HepG2 (cell line): ENCODE measurements at regions not wholly inside any gene's neighbourhood (a gene's known extent, or its start where the extent isn't known, plus 50 kb on each side); places are given as distances from the start of the nearest gene placed in this dataset.

ENCODE experiments used
- ATAC-seq: fragments of 200-7000 bp; cut with Tn5 transposase; 3 replicates; pipeline ENCODE4 v1.9.1; 2020; ENCODE audit warnings: mild to moderate bottlenecking, moderate library complexity
- BruUV-seq: library from RNA; stranded (reverse); fragments of 400-500 nt; replicated peaks from 2 replicates; lab custom pipeline; 2021; lab: Mats Ljungman, UMichigan
- CTCF ChIA-PET: fragments of 300-600 bp; formaldehyde crosslinking; extraction: SDS; loops from one replicate; lab custom pipeline; 2021; ENCODE audit warnings: low total read pairs, inconsistent platforms, low intra/inter-chr PET ratio; lab: Yijun Ruan, JAX
- POLR2A ChIA-PET: fragments of 350-600 bp; sonication (Branson Sonifier 250); formaldehyde crosslinking; loops from one replicate; lab custom pipeline; 2020; ENCODE audit warnings: antibody characterized with exemption, inconsistent platforms; lab: Yijun Ruan, JAX
- DNase-seq: peaks from one replicate; pipeline ENCODE4 v3.0.0-alpha.2; 2015; ENCODE audit warnings: low spot score
- FAIRE-seq: peaks from 3 replicates; lab custom pipeline; 2011; peaks lifted over from hg19 to GRCh38; lab: Jason Lieb, UNC
- H2AFZ ChIP-seq: one replicate; pipeline ENCODE4 v1.6.1; 2011; ENCODE audit warnings: low read length, inconsistent platforms
- H3K27ac ChIP-seq: fragments of 300-600 bp; 3 replicates; pipeline ENCODE4 v1.8.0; 2011; ENCODE audit warnings: mixed run types, mild to moderate bottlenecking, mixed read lengths, low read length, inconsistent platforms; ENCODE audit not compliant: insufficient read depth; ENCODE audit errors: extremely low read length
- H3K27me3 ChIP-seq, 2 experiments: fragments of 200-600 bp in 1 of 2; 2 replicates in 1 of 2; 3 replicates in 1 of 2; pipeline versions ENCODE4 v1.6.0 to v1.8.0; 2011; ENCODE audit warnings: low read length in 2 of 2, mild to moderate bottlenecking in 2 of 2, moderate library complexity in 2 of 2, inconsistent platforms in 1 of 2; ENCODE audit not compliant: insufficient read depth in 2 of 2, control insufficient read depth in 1 of 2
- H3K36me3 ChIP-seq, 2 experiments: fragments of 200-600 bp in 1 of 2; replicated peaks in 1 of 2; 2 replicates in 1 of 2; 3 replicates in 1 of 2; pipeline versions ENCODE4 v1.5.1 to v1.8.0; 2011; ENCODE audit warnings: low read length in 2 of 2, inconsistent platforms in 1 of 2; ENCODE audit not compliant: insufficient read depth in 2 of 2, control insufficient read depth in 1 of 2
- H3K4me1 ChIP-seq: 2 replicates; pipeline ENCODE4 v1.5.1; 2012; ENCODE audit warnings: low read length, inconsistent platforms; ENCODE audit not compliant: insufficient read depth
- H3K4me2 ChIP-seq: 2 replicates; pipeline ENCODE4 v1.6.0; 2011; ENCODE audit warnings: low read depth, low read length, inconsistent platforms
- H3K4me3 ChIP-seq, 3 experiments: fragments of 200-600 bp in 1 of 3; sonication (generic), shearing (Covaris generic) in 1 of 3; replicated peaks in 1 of 3; 2 replicates each; pipeline ENCODE4 v1.5.1; 2011 to 2016; ENCODE audit warnings: low read length in 3 of 3, inconsistent platforms in 2 of 3, low read depth in 2 of 3, mild to moderate bottlenecking in 2 of 3, control low read depth in 1 of 3, mixed read lengths in 1 of 3; ENCODE audit not compliant: insufficient read depth in 1 of 3
- H3K79me2 ChIP-seq: one replicate; pipeline ENCODE4 v1.6.1; 2011; ENCODE audit warnings: low read length, inconsistent platforms; ENCODE audit not compliant: insufficient read depth
- H3K9ac ChIP-seq: 2 replicates; pipeline ENCODE4 v1.6.0; 2011; ENCODE audit warnings: mild to moderate bottlenecking, low read depth, low read length, inconsistent platforms; ENCODE audit not compliant: insufficient read depth
- H3K9me3 ChIP-seq: 2 replicates; pipeline ENCODE4 v1.5.1; 2012; ENCODE audit warnings: mild to moderate bottlenecking, low read length
- H4K20me1 ChIP-seq: 2 replicates; pipeline ENCODE4 v1.6.0; 2011; ENCODE audit warnings: inconsistent platforms, mild to moderate bottlenecking, low read length, moderate library complexity; ENCODE audit not compliant: insufficient read depth
- ISL2 ChIP-seq: sonication (generic); formaldehyde crosslinking; IDR thresholded peaks from 2 replicates; pipeline ENCODE4 v1.5.0; 2020; ENCODE audit warnings: missing genetic modification reagents
- PBX3 ChIP-seq: sonication (generic); formaldehyde crosslinking; IDR thresholded peaks from 2 replicates; pipeline ENCODE4 v1.8.1; 2023; ENCODE audit warnings: missing genetic modification reagents, inconsistent platforms, borderline replicate concordance
- PHF20 ChIP-seq: sonication (generic); formaldehyde crosslinking; IDR thresholded peaks from 2 replicates; pipeline ENCODE4 v1.5.0; 2020; ENCODE audit warnings: mild to moderate bottlenecking, missing genetic modification reagents
- ZBTB25 ChIP-seq: IDR thresholded peaks from 2 replicates; pipeline ENCODE4 v1.6.1; 2018; ENCODE audit warnings: missing genetic modification reagents
- ZFY ChIP-seq: sonication (generic); formaldehyde crosslinking; IDR thresholded peaks from 2 replicates; pipeline ENCODE4 v1.4.0; 2020; ENCODE audit warnings: missing genetic modification reagents
- ZNF629 ChIP-seq: sonication (generic); formaldehyde crosslinking; conservative IDR thresholded peaks from 2 replicates; pipeline ENCODE4 v1.5.0; 2020; ENCODE audit warnings: missing genetic modification reagents
- ZNF790 ChIP-seq: sonication (generic); formaldehyde crosslinking; IDR thresholded peaks from 2 replicates; pipeline ENCODE4 v1.8.0; 2022; ENCODE audit warnings: missing genetic modification reagents, mild to moderate bottlenecking, borderline replicate concordance
- WGBS: methylation state at CpG from one replicate; pipeline ENCODE4 v1.1.6; 2017; ENCODE audit warnings: low lambda C conversion rate; 5-methylcytosine and 5-hydroxymethylcytosine counted together
- in situ Hi-C: cut with HindIII; loops from 2 replicates; pipeline ENCODE4 v1.10.0; 2017; ENCODE audit warnings: low pct_unique_long_range_greater_than_20kb; ENCODE audit not compliant: extremely low pct_ligation_motif_present
- intact Hi-C: fragments of 100-400 bp; cut with micrococcal nuclease; formaldehyde crosslinking; loops from one replicate; pipeline ENCODE4 v1.10.0; 2022; ENCODE audit not compliant: unreplicated experiment
- TF ChIP-seq, protein P1 (sequence below): IDR thresholded peaks from 2 replicates; pipeline ENCODE4 v1.6.1; 2016; ENCODE audit warnings: mild to moderate bottlenecking

DNA sequence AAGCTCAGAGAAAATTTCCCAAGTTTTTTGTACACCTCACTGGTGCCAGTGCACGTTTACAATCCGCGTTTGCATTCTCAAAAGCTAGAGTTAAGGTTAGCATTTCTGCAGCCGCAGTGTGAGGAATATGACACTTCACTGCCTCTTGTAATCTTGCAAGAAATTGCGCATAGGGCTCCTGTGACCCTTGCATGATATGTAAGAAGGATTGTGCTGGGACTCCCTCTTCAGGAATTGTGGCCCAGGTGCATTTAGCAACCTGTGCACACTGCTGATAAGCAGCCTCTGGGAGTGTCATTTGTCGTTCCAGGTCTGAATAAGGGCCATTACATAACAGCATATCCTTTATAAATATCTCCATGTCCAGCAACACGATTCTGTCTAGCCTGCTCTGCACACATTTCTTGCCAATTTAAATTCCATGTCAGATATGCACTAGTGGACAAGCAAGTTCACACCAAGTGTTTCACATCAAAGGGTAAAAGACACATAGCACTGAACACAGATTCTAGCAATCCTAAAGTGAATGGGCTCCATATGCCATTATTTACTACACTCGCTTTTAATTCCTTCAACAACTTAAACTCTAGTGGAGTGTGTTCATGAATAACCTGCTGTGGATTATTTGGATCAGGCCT, 69.2 kb upstream of the INCENP start (continued):
- no peak for TF ChIP-seq ZBTB25 (CRISPR knock-in tag)
- TF ChIP-seq ZFY = 0 out of 2 replicates have a peak, but pooled peaks have one; percentile 20
- no peak for TF ChIP-seq ZNF790 (CRISPR knock-in tag)
- no peak for TF ChIP-seq PBX3 (CRISPR knock-in tag)
- TF ChIP-seq, protein P1, sequence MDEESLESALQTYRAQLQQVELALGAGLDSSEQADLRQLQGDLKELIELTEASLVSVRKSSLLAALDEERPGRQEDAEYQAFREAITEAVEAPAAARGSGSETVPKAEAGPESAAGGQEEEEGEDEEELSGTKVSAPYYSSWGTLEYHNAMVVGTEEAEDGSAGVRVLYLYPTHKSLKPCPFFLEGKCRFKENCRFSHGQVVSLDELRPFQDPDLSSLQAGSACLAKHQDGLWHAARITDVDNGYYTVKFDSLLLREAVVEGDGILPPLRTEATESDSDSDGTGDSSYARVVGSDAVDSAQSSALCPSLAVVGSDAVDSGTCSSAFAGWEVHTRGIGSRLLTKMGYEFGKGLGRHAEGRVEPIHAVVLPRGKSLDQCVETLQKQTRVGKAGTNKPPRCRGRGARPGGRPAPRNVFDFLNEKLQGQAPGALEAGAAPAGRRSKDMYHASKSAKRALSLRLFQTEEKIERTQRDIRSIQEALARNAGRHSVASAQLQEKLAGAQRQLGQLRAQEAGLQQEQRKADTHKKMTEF (CRISPR knock-in tag) = peak; percentile 23; the same call in 1 of the 2 replicates

DNA sequence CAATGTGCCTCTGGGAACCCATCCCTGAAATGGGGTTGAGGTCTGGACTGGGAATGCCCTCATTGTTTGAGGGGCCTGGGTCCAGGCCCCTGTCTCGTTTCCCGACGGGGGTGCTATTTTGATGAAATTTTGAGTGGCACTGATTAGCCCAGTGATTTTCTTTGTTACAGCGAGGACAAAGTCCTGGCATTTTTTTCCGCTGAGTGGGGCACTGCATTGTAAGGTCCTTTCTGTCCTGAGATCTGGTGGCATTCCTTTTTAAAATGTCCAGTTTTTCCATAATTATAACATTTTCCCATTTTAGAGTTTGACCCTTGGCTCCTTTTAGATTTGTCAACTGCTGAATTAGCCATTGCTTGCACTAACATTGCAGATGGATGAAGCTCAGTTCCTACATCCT, 69.7 kb upstream of the INCENP start:
- in situ Hi-C loops = no loop called here
- CTCF ChIA-PET = interaction anchor here (0.8 to 1.8 kb wide), 3 partner anchors 106 to 156 kb away, joined by 5 to 12 read pairs (median 6); no protein-coding TSS in a partner anchor
- no peak for DNase-seq
- no peak for FAIRE-seq
- Histone ChIP-seq H4K20me1 (no peaks in the 10 kb centered on the region), H3K9me3 (no peaks in the 10 kb centered on the region), H3K4me1 (peaks cover 32% of the 10 kb centered on the region), H3K79me2 (no peaks in the 10 kb centered on the region), H2AFZ (no peak overlapping the region), H3K36me3 (no peaks in the 10 kb centered on the region), H3K27ac (no peak overlapping the region), H3K9ac (no peak overlapping the region), H3K4me2 (peak overlapping the region; percentile 54), H3K4me3 (no peak overlapping the region), H3K27me3 (peaks cover 0 to 3% of the 10 kb centered on the region in 2 experiments; a peak in 2 of 5 replicates)
- no peak for ATAC-seq
- POLR2A ChIA-PET = interaction anchor here (0.9 to 3.4 kb wide), 7 partner anchors 54 to 106 kb away, joined by 3 to 29 read pairs (median 5); partner anchors contain the start of gene FTH1
- intact Hi-C loops = loop anchor here (2.0 to 10.0 kb wide), 4 partner anchors 49 to 155 kb away; no protein-coding TSS in a partner anchor
- TF ChIP-seq ISL2 (CRISPR knock-in tag) (0 out of 2 replicates have a peak, but pooled peaks have one; percentile 13), ZNF629 (CRISPR knock-in tag) (0 out of 2 replicates have a peak, but pooled peaks have one; percentile 24), PHF20 (CRISPR knock-in tag) (no peak)
- WGBS = 19% methylated on average over 5 of the region's 5 CpGs
- BruUV-seq = no TSS peak
